Stimulated activated naive B cell treated with anti-CD40 and anti-IgM and Interleukin-4, amounts not matched to agents 10 μg/mL and 1 μg/mL and 100 μg/mL, for 72 hours (primary cell): ENCODE measurements at regions not wholly inside any gene's neighbourhood (a gene's known extent, or its start where the extent isn't known, plus 50 kb on each side); places are given as distances from the start of the nearest gene placed in this dataset.
A peak's percentile ranks its signal among the peaks of the same experiment; 100 is the strongest.

Source experiments
- ATAC-seq, 2 donors: fragments of 150-1000 bp; cut with Tn5 transposase; replicated peaks; 2 replicates each; pipeline ENCODE4 v1.10.0; 2021; ENCODE audit warnings: moderate library complexity in 1 of 2
- DNase-seq: peaks from one replicate; pipeline ENCODE4 v3.0.0; 2021
- H3K27ac Mint-ChIP-seq: one replicate; pipeline ENCODE4 v1.8.0; 2022; ENCODE audit warnings: mild to moderate bottlenecking, mixed read lengths
- H3K27me3 Mint-ChIP-seq, 2 donors: one replicate each; pipeline ENCODE4 v1.8.0; 2022; ENCODE audit warnings: mixed read lengths in 2 of 2
- H3K36me3 Mint-ChIP-seq, 2 donors: one replicate each; pipeline ENCODE4 v1.8.0; 2022; ENCODE audit warnings: mixed read lengths in 2 of 2, mild to moderate bottlenecking in 1 of 2
- H3K4me1 Mint-ChIP-seq, 2 donors: one replicate each; pipeline ENCODE4 v1.8.0; 2022; ENCODE audit warnings: mixed read lengths in 2 of 2, mild to moderate bottlenecking in 1 of 2
- H3K4me3 Mint-ChIP-seq, 2 donors: one replicate each; pipeline ENCODE4 v1.8.0; 2022; ENCODE audit warnings: mild to moderate bottlenecking in 2 of 2, mixed read lengths in 2 of 2, moderate library complexity in 1 of 2
- H3K9me3 Mint-ChIP-seq, 2 donors: one replicate each; pipeline ENCODE4 v1.8.0; 2022; ENCODE audit warnings: mixed read lengths in 2 of 2, mild to moderate bottlenecking in 1 of 2

DNA sequence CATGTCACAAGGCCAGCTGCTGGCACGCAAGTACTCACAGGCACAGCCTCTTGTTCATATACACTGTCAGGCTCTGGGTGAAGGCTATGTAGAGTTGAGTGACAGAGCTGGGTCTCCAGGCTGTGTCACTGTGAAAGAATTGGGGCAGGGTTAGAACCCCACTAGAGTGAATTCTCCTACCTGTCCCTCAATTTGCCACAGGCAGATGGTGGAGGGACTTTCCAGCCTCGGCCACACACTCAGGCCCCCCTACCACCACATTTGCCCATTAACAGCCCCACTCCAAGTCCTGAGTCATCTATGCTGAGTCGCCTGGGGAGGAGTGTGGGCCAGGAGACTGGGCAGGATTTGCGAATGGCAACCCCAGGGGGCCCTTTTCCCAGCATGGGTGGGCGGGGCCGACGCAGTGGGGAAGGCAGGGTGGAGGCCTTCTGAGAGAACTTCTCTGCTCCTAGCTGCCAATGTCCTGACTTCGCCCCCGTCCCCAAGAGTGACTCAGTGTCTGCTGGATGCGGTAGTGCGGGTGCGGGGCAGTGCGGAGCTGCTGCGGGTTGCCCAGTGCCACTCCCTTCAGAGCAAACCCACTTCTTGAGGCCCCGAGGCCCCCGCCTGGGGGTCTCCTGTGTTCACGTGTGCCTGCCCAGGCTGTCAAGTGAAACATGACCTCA lies 50.3 kb upstream of the PSD2 start:
- DNase-seq (peak; percentile 72), ATAC-seq (peak; percentile 54 to 55)
- Mint-ChIP-seq H3K4me1 (peaks cover 75 to 97% of the 10 kb centered on the region in 2 donors), H3K4me3 (peak overlapping the region; percentile 43 to 83), H3K27ac (peak overlapping the region; percentile 94), H3K9me3 (no peaks in the 10 kb centered on the region), H3K27me3 (peaks cover 0 to 1% of the 10 kb centered on the region in 2 donors), H3K36me3 (no peaks in the 10 kb centered on the region)

DNA sequence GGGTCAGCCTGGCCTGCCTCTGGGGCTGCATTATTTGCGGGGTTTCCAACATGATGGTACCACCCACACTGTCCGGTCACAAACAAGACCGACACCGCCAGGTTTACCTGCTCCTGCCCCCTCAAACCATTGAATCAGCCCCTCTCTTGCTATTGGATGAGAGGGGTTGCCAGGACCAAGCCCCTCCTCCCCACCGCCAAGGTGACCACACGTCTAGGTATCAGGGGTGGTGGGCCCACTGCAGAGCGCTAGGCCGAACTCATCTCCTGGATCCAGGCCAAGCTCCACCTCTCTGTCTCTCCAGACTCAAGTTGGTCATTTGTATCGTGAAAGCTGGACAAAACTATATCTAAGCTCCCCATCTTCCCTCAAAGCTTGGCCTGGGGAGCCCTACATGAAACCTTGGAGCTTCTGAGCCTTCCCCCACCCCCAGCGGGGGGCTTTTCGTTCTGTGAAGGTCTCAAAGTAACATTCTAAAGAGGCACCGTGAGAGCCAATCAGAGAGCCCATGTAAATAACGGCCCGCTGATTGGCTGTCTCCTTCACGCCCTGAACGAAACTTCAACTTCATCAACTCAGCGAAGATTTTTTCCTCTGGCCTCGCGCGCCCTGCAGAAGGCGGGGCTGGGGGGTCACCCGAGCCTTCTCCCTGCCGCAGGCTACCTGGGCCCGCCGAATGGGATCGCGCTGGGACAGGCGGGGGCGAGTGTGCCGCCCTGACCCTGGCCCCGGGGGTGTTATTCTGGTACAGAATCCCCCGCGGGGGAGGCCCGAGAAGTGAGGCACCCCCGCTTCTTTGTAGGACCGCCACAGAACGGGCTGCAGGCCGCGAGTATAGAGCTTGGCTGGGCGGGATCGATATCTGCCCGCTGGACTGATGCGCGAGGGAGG lies 49.6 kb upstream of the PSD2 start:
- no peaks in the 10 kb centered on the region for H3K9me3 Mint-ChIP-seq
- H3K4me3 Mint-ChIP-seq = peak overlapping the region; percentile 83 to 86
- H3K36me3 Mint-ChIP-seq = no peaks in the 10 kb centered on the region
- H3K27me3 Mint-ChIP-seq = peaks cover 0 to 3% of the 10 kb centered on the region in 2 donors
- peaks cover 73 to 97% of the 10 kb centered on the region in 2 donors for H3K4me1 Mint-ChIP-seq
- peak overlapping the region; percentile 95 for H3K27ac Mint-ChIP-seq
- peak; percentile 13 to 19 for ATAC-seq
- peak; percentile 67 for DNase-seq
